HG03103 (cell line): ENCODE measurements at regions not wholly inside any gene's neighbourhood (a gene's known extent, or its start where the extent isn't known, plus 50 kb on each side); places are given as distances from the start of the nearest gene placed in this dataset.

Source experiments
- ATAC-seq: cut with Tn5 transposase; IDR thresholded peaks from one replicate; pipeline ENCODE4 v1.9.1; 2021; ENCODE audit warnings: low read depth; ENCODE audit not compliant: unreplicated experiment

DNA sequence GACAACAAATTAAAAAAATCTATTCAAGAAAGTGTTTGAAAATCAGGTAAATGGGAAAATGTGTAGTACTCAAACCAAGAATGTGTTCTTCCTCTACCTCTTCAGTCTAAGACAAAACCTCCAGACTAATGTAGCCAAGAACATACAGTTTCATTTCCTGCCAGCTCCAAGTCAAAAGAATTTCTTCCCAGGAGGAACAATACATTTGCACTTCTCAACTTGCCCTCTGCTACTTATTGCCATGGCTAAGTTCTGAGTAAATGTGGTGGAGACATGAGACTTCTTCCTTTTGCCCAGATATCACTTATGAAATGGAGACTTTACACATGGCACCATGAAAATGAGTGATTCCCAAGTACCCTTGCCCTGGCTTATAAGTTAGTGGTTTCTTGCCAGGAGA lies 2112.2 kb upstream of the C9orf72 start:
- ATAC-seq, result no peak

GRCh38 chr9:29691145-29691544 lies 2117.9 kb upstream of the C9orf72 start:
- ATAC-seq, result no peak

GRCh38 chr9:29691758-29692407 lies 2118.6 kb upstream of the C9orf72 start:
- ATAC-seq, result no peak

- ATAC-seq, result no peak
These were observed 2123.7 kb upstream of the C9orf72 start for GRCh38 chr9:29697011-29697410.

- ATAC-seq, result no peak
These were observed 2128.3 kb upstream of the C9orf72 start for GRCh38 chr9:29701559-29701958.

- ATAC-seq, result no peak
These were observed 2128.7 kb upstream of the C9orf72 start for GRCh38 chr9:29701971-29702370.

DNA sequence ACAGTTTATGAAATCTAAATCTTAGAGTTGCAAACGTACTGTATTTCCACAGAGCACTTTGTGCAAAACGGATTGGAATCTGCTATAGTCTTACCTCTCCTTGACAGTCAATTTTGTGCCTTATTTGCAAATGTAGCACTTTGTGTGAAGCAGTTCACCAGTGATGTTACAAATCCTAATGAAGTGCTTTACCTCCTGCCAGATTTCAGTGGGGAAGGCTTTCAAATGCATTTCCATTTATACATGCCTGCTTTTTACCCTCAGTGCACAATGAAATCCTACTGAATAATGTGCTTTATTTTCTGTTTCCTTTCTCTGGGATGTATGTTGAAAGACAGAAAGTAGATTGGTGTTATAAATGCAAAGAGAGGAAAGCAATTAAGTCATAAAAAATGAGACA lies 2141.6 kb upstream of the C9orf72 start:
- ATAC-seq, result no peak

DNA sequence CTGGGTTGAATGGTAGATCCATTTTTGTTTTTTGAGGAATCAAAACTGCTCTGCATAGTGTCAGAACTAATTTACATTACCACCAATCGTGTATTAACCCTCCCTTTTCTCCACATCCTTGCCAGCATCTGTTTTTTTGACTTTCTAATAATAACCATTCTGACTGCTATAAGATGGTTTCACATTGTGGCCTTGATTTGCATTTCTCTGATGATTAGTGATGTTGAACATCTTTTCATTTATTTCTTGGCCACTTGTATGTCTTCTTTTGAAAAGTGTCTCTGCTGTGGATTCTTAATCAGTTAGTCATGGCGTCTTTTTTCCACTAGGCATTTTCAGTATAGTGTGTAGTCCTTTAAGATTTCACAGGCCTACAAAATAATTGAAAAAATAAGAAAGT lies 2144.3 kb upstream of the C9orf72 start:
- ATAC-seq, result no peak

GRCh38 chr9:29730163-29730562 lies 2156.9 kb upstream of the C9orf72 start:
- no peak for ATAC-seq

GRCh38 chr9:29740518-29740917 lies 2167.2 kb upstream of the C9orf72 start:
- ATAC-seq, result no peak

DNA sequence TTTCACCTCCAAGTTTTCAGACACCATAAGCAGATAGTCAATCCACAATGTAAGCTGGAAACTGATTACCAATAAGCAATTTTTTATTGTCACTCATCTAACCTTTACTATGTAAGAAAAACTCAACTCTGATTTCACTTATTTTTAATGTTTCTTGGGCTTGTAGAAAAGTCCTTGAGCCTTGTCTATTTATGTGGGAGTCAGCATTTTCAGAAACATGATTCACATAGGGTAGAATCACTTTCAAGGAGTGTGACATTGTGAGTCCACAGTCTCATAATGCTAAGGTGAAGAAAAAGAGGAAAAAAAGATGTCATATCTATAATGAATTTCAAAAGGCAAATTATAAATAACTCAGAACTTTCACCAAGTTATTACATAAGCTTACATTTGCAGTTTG lies 2167.9 kb upstream of the C9orf72 start:
- ATAC-seq, result no peak

DNA sequence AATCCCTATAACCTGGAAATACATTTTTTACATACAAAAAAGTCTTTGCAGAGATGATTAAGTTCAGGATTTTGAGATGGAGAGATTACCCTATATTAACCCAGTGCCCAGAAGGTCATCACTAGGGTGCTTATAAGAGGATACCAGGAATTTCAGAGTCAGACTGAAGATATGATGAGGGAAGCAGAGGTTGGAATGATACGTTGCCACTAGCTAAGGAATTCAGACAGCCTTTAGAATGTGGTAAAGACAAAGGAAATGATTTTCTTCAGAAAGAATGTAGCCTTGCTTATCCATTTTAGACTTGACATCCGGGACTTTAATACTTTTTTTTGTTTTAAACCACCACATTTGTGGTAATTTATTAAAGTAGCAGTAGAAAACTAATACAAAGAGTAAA lies 2176.8 kb upstream of the C9orf72 start:
- ATAC-seq, result no peak

GRCh38 chr9:29751226-29751625 lies 2177.9 kb upstream of the C9orf72 start:
- no peak for ATAC-seq

GRCh38 chr9:29753638-29754037 lies 2180.4 kb upstream of the C9orf72 start:
- ATAC-seq, result no peak

DNA sequence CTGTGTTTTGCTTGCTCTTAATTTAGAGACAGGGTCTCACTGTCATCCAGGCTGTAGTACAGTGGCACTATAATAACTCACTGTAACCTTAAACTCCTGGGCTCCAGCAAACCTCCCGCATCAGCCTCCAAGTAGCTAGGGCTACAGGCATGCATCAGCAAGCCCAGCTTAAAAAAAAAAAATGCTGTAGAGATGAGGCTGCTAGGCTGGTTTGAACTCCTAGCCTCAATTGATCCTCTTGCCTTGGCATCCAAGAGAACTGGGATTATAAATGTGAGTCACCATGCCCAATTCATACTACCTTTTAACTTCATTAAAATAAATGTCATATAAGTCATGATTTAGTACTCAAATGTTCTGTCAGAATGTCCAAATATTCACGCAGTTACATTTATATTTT lies 2195.7 kb upstream of the C9orf72 start:
- ATAC-seq, result no peak

DNA sequence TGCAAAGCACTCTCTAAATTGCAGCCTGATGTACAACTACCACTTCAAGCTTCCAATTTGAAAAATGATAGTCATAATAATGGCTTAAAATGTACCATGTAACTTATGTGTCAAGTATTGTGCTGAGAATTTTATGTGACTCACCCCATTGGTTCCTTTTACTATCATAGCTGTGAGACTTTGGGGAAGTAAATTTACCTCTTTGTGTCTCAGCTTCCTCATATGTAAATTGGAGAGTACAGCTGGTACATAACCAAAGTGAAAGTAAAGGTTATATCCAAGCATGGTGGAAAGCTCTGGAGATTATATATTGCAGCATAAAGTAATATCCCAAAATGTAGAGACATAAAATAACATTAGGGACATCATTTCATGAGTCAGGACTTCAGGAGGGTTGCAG lies 2200.4 kb upstream of the C9orf72 start:
- ATAC-seq, result no peak

GRCh38 chr9:29775491-29775890 lies 2202.2 kb upstream of the C9orf72 start:
- ATAC-seq, result no peak

GRCh38 chr9:29778281-29778849 lies 2205.1 kb upstream of the C9orf72 start:
- ATAC-seq, result no peak

GRCh38 chr9:29793970-29794369 lies 2220.7 kb upstream of the C9orf72 start:
- ATAC-seq, result no peak

DNA sequence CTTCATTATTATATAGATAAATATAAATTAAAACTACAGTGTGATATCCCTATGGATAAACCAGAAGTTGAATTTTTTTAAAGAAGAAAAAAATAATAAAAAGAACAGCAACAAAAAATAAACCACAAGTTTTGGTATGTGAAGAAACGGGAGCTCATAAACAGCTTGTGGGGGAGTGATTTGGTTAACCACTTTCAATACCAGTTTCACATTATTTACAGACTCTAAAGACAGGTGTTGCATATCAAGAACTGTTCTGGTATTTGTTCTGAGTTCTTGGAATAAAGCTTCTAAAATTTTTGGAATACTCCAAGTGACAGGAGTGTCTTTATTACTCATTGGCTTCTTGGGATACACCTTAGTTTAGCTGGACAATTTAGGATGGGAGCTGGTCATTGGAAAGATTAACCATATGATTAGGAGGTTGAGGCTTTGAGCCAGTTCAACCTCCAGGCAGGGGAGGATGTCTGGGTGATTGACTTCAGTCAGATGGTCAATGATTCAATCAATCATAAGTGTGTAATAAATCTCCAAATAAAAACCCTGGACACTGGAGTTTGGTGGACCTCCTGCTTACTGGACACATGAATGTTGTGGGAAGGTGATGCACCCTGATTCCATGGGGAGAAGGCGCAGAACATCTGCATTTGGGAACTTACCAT lies 2223.1 kb upstream of the C9orf72 start:
- no peak for ATAC-seq

- ATAC-seq, result no peak
These were observed 2225.3 kb upstream of the C9orf72 start for GRCh38 chr9:29798599-29798998.

- ATAC-seq, result no peak
These were observed 2225.9 kb upstream of the C9orf72 start for GRCh38 chr9:29799227-29799626.
